PC-3 (cell line): ENCODE measurements at regions not wholly inside any gene's neighbourhood (a gene's known extent, or its start where the extent isn't known, plus 50 kb on each side); places are given as distances from the start of the nearest gene placed in this dataset.

Source experiments
- CTCF ChIP-seq: fragments of 300-600 bp; sonication (generic); conservative IDR thresholded peaks from 2 replicates; pipeline ENCODE4 v1.5.1; 2017; ENCODE audit warnings: antibody characterized with exemption, low read depth, mild to moderate bottlenecking, low read length
- EZH2 ChIP-seq: fragments of 300-600 bp; sonication (generic); IDR thresholded peaks from one replicate; pipeline ENCODE4 v1.6.1; 2017; ENCODE audit warnings: antibody characterized with exemption, mild to moderate bottlenecking, low read length; ENCODE audit not compliant: unreplicated experiment

GRCh38 chr18:1559563-1559962, 654.9 kb downstream of the ADCYAP1 start:
- TF ChIP-seq CTCF: no peak
- TF ChIP-seq EZH2: no peak
